GM19328 (cell line): ENCODE measurements at regions not wholly inside any gene's neighbourhood (a gene's known extent, or its start where the extent isn't known, plus 50 kb on each side); places are given as distances from the start of the nearest gene placed in this dataset.

ENCODE experiments used
- ATAC-seq: cut with Tn5 transposase; IDR thresholded peaks from one replicate; pipeline ENCODE4 v1.9.1; 2021; ENCODE audit warnings: mild to moderate bottlenecking, moderate library complexity; ENCODE audit not compliant: unreplicated experiment

DNA sequence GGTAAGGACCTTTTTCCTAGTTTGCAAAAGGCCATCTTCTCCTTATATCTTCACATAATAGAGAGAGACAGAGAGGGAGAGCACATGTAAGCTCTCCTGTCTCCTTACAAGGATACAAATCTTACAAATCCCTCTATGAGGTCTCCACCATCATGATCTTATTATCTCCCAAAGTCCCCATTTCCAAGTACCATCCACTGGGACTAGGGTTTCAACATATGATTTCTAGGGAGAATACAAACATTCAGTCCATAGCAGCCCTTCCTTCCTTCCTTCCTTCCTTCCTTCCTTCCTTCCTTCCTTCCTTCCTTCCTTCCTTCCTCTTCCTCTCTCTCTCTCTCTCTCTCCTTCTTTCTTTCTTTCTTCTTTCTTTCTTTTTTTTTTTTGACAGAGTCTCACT is 1132.9 kb upstream of the WWC1 start:
- ATAC-seq, result no peak

DNA sequence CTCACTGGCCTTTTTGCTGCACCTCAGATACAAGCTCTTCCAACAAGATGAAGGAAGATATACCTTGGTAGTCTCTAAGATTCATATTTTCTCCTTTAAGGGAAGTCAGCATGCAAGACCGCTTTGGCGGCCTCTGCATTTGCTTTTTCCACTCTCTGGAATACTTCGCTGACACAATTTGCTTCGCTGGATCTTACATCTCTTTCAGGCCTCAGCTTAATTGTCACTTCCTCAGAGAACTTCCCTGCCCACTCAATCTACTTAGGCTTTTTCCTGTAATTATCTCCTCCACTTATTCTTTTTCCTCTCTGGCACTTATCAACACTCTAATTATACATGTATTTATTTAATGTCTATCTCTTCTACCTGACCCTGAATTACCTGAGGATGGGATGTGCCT is 1131.1 kb upstream of the WWC1 start:
- no peak for ATAC-seq

DNA sequence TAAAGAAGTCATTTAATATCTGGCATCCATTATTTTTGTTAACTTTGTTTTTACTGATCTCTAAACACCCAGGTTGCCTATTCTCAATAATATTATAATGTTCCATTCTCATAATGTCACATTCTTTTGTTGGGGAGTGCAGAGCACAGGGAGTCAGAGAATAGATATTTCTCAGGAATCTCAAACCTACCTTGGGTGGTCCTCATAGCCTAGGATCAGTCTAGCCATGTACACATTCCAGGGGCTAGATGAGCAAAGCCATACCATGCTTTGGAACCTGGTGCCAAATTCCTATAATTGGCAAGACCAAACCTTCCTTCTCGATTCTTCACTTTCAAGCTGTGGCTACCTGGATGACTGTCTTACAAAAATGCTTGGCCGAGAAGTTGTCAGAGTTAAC is 1124.7 kb upstream of the WWC1 start:
- no peak for ATAC-seq

DNA sequence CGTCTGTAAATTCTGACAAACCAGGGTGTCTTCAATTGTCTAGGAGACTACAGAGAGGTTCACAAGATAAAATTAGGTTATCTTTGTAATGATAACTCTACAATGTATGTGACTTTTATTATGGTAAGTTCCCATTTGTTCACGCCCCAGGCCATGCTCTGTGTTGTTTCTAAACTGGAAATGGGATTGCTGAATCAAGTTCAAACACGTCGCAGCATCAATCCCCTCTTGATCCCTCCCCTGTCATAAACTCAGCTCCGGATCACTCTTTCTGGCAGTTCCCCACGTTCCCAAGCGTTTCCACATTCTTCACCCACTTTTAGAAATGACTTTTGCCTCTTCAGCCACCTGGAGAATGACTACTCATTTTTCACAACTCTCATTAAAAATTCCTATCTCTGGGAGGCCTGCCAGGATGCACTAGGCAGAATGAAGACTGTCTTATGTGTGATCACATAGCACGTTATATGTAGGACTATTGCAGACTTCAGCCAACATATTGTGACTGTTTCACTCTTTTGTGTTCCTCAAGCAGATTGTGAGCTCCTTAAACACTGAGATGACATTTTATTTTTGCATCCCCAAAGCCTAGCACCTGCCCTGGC is 1124.2 kb upstream of the WWC1 start:
- no peak for ATAC-seq

DNA sequence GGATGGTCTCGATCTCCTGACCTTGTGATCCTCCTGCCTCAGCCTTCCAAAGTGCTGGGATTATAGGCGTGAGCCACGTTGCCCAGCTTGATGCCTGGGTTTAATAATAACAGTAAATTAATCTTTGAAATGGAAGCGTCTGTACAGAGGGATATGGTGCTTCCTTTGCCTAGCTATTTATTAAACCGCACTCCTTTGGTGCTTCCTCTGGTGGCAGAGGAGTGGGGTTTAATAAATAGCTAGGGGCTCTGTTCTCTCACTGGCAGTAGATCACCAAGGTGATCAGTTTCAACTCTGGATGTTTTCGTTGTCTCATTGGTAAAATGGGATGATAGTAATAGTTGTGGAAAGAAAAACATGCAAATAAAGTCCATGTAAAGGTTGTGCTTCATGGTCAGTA is 1122.5 kb upstream of the WWC1 start:
- ATAC-seq, result no peak

DNA sequence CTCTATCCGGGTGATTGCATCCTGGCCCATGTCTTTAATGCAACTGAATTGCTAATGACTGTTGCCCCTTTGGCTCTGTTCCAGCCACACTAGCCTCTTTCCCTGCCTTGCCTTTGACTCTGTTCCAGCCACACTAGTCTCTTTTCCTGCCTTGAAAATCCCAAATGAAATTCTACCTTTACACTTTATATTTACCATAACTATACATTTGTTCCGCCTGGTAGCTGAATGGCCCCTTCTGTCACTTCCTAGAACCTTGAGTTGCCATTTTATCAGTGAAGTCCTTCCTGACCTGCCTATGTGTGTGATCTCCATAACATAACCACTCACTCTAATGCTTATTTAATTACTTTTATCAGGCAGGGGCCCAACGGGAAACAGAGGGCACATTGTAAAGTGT is 1120.4 kb upstream of the WWC1 start:
- ATAC-seq, result no peak

DNA sequence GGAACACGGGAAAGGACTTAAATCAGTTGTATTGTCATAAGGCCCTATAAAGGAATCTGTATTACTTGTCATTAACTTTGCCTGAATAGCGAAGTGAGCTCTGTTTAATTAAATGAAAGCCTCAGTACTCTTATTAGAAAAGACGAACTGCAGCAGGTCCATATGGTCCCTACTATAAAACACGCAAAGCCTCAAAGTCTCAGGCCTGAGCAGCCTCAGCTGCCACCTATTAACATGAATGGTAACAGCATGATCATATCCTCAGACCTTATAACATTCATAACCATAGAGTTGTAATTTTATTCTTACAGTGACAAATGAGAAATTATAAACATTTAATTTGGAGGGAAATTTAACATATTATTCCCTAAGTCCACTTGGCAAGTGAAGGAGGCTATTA is 1113.7 kb upstream of the WWC1 start:
- no peak for ATAC-seq

DNA sequence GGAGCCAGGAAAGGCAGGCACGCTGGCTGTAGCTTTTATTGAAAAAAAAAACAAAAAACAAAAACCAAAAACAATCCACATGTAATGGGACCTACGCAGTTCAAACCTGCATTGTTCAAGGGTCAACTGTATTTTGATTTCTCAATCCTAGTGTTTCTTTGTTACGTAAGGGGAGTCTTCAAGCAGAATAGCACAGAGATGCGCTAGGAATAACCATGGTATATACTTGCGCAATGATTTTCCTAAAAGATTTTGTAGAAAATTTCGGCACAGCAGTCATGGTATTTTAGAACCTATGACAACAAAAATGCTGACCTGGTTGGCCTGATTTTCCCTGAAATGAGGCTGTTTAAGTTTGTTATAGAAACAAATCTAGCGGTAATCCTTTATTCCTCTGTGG is 1110.5 kb upstream of the WWC1 start:
- no peak for ATAC-seq

DNA sequence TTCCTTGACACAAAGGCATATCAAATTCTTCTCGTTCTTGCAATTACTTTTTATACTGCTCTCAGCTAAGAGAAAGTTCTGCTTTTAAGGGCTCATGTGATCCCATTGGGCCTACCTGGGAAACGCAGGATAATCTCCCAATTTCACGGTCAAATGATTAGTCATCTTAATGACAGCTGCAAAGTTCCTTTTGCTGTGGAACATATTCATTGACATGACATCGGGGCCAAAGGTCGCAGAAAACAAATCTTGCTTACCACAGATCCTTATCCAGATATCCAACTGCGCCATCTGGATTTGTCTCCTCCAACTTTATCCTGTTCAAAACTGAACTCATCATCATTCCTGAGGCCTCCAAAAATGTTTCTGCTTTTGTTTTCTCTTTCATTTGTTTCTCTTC is 1085.6 kb upstream of the WWC1 start:
- no peak for ATAC-seq

DNA sequence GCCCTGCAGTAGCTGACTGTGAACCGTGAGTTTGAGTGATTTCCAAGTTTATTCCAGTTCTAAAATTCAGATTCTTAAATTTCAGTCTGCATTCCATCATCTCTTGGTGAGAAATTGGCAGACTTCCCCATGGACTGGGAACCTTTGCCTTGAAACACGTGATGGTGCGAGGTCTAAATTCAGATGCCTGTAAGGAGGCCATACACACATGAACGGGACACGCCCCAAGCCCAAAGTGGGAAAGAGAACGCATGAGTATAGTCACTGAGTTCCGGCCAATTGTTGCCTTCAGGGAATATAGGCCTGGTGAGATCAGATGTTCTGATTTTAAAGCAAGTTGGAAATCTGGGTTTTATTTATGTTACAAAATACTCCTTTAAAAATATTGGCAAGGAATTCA is 1084.4 kb upstream of the WWC1 start:
- no peak for ATAC-seq

DNA sequence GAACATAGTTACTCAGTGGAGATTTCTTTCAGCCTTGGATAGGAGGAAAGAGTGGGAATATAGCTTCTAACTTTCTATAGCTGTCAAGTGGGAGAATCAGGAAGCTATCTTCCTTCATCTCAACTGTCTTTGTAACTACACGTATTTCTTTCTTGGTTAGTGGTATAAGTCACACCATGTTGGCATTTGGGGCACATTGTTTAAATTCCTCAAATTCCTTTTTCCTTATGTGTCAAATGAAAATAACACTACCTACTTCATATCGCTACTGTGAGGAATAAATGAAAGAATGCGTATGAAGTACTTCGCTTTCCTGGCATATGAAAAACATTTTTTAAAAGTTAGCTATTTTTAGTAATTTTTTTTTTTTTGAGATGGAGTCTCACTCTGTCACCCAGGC is 1082.5 kb upstream of the WWC1 start:
- no peak for ATAC-seq

DNA sequence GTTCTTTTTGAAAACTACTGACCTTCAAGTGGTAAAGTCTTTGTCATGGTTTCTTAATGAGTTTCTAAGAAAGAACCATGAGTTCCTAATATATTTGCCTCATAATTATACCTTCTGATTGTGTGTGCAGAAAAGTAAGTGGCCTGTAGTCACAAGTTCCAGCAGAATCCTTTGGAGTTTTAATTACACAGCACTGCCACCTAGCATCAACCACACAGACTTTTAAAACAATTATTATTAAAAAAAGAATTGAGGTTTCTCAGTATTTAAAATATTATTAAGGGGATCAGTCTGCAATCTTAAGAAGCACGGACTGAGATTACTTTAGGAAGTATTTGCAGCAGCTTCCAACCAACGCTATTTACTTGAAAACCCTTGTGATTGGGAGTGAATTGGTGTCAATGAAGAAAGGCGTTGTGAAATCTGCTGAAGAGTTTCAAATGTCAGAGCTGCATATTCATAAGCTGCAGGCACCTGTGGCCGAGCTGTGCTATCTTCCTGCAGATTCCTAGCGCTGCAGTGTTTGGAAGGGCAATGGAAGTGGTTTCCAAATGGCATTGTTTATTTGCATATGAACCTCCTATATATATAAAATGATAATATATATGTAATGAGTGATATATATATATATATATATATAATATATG is 1074.2 kb upstream of the WWC1 start:
- no peak for ATAC-seq

DNA sequence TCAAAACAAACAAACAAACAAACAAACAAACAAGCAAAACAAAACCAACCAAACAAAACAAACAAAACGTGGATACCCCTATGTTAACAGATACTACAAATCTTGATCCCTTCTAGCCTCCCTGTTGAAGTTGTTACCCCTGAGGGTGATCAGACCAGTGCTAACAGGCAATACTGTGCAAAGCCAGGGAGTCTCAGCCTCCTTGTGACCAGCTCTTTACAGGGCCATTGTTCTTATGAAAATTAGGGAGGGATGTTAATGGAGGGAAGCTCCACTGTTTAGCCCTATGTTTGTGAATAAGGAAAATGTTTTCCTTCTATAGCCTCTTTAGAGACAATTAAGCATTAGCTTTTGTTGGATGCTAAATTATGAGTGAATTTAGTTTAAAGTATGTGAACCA is 1072.1 kb upstream of the WWC1 start:
- no peak for ATAC-seq

DNA sequence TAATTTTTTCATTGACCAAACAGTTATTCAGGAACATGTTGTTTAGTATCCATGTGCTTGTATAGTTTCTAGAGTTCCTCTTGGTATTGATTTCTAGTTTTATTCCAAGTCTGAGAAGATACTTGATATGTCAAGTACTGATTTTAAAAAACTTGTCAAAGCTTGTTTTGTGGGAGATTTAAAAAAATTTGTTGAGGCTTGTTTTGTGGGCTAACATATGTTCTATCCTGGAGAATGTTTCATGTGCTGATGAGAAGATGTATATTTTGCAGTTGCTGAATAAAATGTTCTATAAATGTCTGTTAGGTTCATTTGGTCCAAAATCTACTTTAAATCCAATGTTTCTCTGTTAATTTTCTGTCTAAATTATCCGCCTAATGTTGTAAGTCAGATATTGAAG is 1065.1 kb upstream of the WWC1 start:
- no peak for ATAC-seq

DNA sequence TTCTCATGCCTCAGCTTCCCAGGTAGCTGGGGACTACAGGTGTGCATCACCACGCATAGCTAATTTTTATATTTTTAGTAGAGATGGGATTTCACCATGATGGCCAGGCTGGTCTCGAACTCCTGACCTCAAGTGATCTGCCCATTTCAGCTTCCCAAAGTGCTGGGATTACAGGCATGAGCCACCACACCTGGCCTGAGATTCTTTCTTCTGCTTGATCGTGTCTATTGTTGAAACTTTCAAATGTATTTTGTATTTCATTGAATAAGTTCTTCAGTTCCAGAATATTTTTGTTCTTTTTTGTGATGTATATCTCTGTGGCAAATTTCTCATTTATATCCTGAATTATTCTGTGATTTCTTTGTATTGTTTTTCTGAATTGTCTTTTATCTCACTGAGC is 1063.3 kb upstream of the WWC1 start:
- no peak for ATAC-seq

DNA sequence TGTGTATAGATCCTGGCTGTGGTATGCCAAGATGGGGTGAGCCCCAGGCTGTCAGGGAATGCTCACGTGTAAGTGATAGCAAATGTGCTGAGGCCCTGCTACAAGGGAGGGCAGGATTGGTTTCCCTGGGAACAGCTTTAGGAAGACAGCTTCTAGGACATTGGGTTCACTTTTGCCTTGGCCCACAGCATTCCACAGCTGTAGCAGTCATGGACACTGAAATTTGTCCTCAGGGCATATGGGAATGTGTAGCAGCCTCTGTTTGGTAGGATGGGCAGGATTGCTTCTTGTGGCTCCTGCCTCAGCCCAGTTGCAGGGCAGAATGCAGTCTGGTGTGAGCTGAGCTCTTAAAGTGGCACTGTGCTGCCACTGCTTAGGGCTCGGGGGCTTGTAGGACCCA is 1061.7 kb upstream of the WWC1 start:
- ATAC-seq, result no peak

DNA sequence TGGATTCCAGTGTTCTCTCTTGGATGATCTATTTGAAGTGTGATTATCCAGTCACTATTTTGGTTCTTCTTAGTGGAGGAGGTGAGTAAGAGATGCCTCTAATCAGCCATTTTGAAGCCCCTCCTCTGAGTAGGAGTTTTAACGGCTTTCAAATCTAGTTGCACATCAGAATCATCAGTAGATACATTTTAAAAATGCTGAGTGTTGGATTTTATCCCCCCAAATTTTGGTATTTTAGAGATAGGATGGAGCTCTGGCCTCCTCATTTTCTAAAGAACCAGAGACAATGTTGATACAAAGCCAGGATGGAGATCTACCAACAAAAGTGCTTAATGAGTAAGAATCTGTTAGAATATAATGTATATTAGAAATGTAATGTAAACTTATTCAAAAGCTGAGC is 1061.0 kb upstream of the WWC1 start:
- no peak for ATAC-seq

DNA sequence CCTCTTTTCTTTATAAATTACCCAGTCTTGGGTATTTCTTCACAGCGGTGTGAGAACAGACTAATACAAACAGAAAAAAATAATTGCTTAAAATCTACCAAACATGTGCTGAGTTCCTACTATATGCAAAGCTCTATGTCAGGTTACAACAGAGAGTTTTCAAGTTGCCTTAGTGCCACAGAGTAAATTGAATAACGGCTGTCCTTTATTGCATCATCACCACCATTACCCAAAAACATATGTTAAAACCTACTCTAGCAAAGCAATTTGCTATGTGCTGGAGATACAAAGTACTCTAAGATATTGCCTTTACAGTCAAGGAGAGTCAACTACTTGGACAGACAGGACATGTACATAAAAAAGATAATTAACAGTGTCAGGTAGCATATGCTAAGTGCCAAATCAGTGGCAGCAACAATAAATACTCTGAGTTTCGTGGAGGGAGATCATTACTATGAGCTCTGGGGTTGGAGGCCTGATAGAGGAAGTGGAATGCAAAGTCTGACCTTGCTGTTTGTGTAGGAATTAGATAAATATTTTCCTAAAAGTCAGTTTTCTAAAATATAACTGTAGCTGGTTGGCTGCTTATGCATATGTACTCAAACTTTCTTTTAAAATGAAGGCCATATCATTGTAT is 1058.7 kb upstream of the WWC1 start:
- ATAC-seq, result no peak

DNA sequence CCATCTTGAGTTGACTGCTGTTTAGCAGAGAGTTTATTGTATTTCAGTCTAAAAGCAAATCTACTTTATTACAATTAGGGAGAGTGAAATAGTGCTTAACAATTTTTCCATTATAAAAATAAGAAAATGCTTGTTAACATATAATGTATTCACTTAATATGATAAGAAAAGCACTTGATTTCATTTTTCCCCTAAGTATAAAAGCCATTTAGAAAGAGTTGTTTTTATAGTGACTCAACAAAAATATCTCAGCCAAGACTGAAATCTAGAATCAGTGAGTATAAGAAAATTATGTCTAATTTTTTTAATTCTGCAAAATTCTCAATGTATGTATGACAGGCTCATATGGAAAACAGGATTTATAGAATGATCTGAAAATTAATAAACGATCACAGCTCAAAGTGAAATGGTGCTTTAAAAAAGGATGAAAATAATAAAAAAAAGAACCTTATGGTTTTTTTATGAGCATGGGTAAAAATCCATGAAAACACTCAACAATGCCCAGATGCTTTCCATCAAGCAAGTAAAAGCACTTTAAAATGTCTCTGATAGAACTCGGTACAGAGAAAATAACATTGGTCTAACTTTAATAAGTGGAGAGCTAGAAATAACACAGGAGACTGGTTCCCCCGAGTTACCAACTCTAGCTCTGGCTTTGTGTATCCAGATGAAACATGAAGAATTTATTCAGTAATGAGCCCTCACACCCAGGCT is 1057.8 kb upstream of the WWC1 start:
- ATAC-seq, result no peak

DNA sequence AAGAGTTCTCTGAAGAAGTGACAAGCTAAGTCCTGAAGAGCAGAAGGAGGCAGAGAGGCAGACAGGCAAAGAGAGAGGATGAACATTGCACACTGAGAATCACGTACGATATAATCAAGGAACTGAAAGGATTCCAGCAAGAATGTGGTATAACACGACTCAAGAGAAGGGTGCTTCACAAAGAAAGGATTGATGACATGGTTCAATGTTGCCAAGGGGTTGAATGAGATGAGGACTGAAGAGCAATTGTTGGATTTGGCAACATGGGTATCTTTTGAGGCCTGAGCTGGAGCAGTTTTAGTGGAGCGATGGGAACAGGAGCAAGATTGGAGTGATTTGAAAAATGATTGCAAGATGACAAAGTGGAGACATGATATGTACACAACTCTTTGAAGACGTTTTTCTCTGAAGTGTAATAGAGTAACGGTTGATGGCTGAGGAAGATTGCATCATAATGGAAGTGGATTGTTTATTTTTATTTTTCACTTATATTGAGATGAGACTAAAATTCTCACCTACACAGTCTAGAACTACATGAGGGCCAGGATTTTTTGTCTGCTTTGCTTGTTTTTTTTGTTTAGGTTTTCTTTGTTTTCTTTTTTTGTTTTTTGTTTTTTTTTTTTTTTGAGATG is 1049.9 kb upstream of the WWC1 start:
- no peak for ATAC-seq

DNA sequence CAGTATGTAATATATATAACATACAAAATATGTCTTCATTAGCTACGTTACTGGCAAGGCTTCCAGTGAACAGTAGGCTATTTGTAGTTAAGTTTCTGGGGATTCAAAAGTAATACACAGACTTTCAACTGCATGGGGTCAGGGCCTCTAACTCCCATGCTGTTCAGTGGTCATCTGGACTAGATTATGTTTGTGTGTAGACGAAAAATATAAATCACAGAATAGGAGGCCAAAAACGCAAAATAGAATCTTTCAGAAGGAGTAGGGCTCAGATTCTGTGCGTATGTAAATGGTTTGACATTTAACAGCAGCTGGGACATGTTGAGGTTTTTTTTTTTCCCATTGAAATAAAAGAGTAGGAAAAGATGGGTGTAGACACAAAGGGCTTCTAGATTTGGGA is 1048.7 kb upstream of the WWC1 start:
- ATAC-seq, result no peak

DNA sequence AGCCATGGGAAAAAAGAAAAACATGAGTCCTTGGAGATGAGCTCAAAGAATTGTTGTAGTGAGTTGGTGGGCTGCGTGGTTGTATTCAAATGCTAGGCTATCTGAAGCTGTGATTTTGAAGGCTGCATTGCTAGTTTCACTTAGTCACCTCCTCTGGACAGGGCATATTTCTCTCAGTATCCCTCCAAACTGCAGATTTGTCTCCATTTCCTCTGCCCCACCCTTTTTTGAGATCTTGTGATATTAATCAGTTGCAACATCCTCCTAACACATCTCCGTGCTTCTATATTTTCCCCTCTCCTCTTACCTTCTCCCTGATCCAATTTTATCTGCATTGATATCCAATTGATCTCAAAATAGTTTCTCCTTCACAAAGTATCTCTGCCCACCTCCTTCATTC is 1048.0 kb upstream of the WWC1 start:
- no peak for ATAC-seq
